ENCODE measurements at regions not wholly inside any gene's neighbourhood (a gene's known extent, or its start where the extent isn't known, plus 50 kb on each side); places are given as distances from the start of the nearest gene placed in this dataset.
"Not testable (repeated sequence)": the region's sequence is repeated elsewhere in the genome, so short reads cannot be mapped to it uniquely, and the experiment has no call there.

GRCh38 chr1:172717722-172718465 lies 59.0 kb downstream of the FASLG start:
- no peak overlapping the region for H3K9ac ChIP-seq (ENCODE audit: low read depth, low read length)
- H3K36me3 ChIP-seq (ENCODE audit: insufficient read depth, low read depth, low read length), result no peaks in the 10 kb centered on the region
- no peak overlapping the region for H3K27ac ChIP-seq (ENCODE audit: low read length)
- no peak overlapping the region for H3K4me3 ChIP-seq (ENCODE audit: low read length)
- H3K27me3 ChIP-seq (ENCODE audit: insufficient read depth, low read length), result no peaks in the 10 kb centered on the region
- H3K4me1 ChIP-seq (ENCODE audit: insufficient read depth, low read length), result peaks cover 8% of the 10 kb centered on the region
- H3K9me3 ChIP-seq (ENCODE audit: insufficient read depth, low read depth, low read length), result no peaks in the 10 kb centered on the region

DNA sequence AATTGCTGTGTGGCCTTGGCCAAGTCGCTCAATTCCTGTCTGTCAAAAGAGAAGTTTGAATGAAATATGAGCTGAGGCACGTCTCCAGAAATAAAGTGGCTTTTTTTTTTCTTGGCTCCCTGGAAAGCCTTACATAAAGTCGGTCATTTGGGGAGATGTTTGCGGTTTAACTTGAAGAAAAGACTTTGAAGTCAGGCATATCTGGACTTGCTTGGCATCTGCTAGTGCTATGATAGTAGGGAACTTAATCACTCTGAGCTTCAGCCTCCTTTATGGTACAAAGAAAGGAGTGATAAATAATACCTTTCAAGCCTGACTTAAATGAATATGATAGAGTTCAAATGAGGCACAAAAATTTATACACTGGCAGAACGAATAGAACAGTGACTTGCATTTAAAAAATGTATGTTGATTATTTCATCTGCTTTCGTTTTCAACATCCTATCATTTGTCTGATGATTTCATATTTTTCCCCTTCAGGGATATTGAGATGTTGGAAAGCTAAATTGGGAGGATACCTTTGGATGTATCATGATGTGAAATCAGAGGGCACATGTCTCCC lies 60.2 kb downstream of the FASLG start:
- no peak overlapping the region for H3K27ac ChIP-seq (ENCODE audit: low read length)
- H3K9me3 ChIP-seq (ENCODE audit: insufficient read depth, low read depth, low read length), result no peaks in the 10 kb centered on the region
- no peak overlapping the region for H3K4me3 ChIP-seq (ENCODE audit: low read length)
- H3K9ac ChIP-seq (ENCODE audit: low read depth, low read length), result no peak overlapping the region
- H3K27me3 ChIP-seq (ENCODE audit: insufficient read depth, low read length), result no peaks in the 10 kb centered on the region
- H3K4me1 ChIP-seq (ENCODE audit: insufficient read depth, low read length), result peaks cover 3% of the 10 kb centered on the region
- no peaks in the 10 kb centered on the region for H3K36me3 ChIP-seq (ENCODE audit: insufficient read depth, low read depth, low read length)

GRCh38 chr1:172719694-172720138 lies 60.8 kb downstream of the FASLG start:
- H3K27ac ChIP-seq (ENCODE audit: low read length), result no peak overlapping the region
- no peaks in the 10 kb centered on the region for H3K36me3 ChIP-seq (ENCODE audit: insufficient read depth, low read depth, low read length)
- no peaks in the 10 kb centered on the region for H3K27me3 ChIP-seq (ENCODE audit: insufficient read depth, low read length)
- H3K4me1 ChIP-seq (ENCODE audit: insufficient read depth, low read length), result no peaks in the 10 kb centered on the region; the same call in 1 of the 2 replicates
- H3K4me3 ChIP-seq (ENCODE audit: low read length), result no peak overlapping the region
- H3K9ac ChIP-seq (ENCODE audit: low read depth, low read length), result no peak overlapping the region
- no peaks in the 10 kb centered on the region for H3K9me3 ChIP-seq (ENCODE audit: insufficient read depth, low read depth, low read length)

DNA sequence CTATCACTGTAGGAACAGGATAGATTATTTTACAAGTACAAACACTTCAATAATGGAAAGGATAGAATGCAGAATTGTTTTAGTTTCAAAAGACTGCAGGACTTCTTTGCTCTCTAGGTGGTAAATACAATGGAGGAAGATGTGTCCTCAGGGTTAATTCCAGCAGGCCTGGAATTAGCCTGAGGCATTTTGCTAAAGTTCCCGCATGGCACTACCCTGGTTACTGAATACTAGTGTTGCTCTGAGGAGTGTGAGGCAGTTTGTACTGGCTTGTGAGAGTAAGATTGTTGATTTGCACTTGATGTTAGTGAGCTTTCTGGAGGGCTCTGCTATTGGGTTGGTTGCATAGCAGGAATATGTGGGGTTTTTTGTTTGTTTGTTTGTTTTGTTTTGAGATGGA lies 61.4 kb downstream of the FASLG start:
- no peak overlapping the region for H3K9ac ChIP-seq (ENCODE audit: low read depth, low read length)
- no peaks in the 10 kb centered on the region for H3K9me3 ChIP-seq (ENCODE audit: insufficient read depth, low read depth, low read length)
- H3K27me3 ChIP-seq (ENCODE audit: insufficient read depth, low read length), result no peaks in the 10 kb centered on the region
- H3K27ac ChIP-seq (ENCODE audit: low read length), result no peak overlapping the region
- no peaks in the 10 kb centered on the region for H3K36me3 ChIP-seq (ENCODE audit: insufficient read depth, low read depth, low read length)
- H3K4me1 ChIP-seq (ENCODE audit: insufficient read depth, low read length), result no peaks in the 10 kb centered on the region; the same call in 1 of the 2 replicates
- no peak overlapping the region for H3K4me3 ChIP-seq (ENCODE audit: low read length)

DNA sequence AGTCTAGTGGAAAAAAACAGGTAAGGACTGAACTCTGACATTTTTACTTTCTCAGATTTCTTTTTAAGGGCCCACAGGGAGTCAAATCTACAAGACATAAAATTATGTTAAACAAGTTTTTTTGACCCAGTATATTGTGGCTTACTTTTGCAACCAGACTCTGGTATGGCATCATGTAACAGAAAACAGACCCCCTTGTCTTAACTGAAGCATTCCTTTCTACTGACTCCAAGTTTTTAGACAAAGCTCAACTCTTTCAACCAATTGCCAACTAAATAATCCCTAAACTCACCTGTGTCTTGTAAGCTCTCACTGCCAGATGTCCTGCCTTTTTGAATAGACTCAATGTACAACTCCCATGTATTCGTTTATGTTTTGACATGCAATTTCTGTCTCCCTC lies 64.3 kb downstream of the FASLG start:
- Histone ChIP-seq H3K9me3 (ENCODE audit: insufficient read depth, low read depth, low read length) (no peaks in the 10 kb centered on the region), H3K9ac (ENCODE audit: low read depth, low read length) (no peak overlapping the region), H3K36me3 (ENCODE audit: insufficient read depth, low read depth, low read length) (no peaks in the 10 kb centered on the region), H3K4me1 (ENCODE audit: insufficient read depth, low read length) (no peaks in the 10 kb centered on the region; the same call in 1 of the 2 replicates), H3K27ac (ENCODE audit: low read length) (no peak overlapping the region), H3K4me3 (ENCODE audit: low read length) (no peak overlapping the region), H3K27me3 (ENCODE audit: insufficient read depth, low read length) (no peaks in the 10 kb centered on the region)

GRCh38 chr1:172724232-172724631 lies 65.3 kb downstream of the FASLG start:
- no peaks in the 10 kb centered on the region for H3K36me3 ChIP-seq (ENCODE audit: insufficient read depth, low read depth, low read length)
- H3K9ac ChIP-seq (ENCODE audit: low read depth, low read length), result no peak overlapping the region
- H3K4me1 ChIP-seq (ENCODE audit: insufficient read depth, low read length), result no peaks in the 10 kb centered on the region; the same call in 1 of the 2 replicates
- H3K27ac ChIP-seq (ENCODE audit: low read length), result no peak overlapping the region
- no peak overlapping the region for H3K4me3 ChIP-seq (ENCODE audit: low read length)
- H3K9me3 ChIP-seq (ENCODE audit: insufficient read depth, low read depth, low read length), result no peaks in the 10 kb centered on the region
- H3K27me3 ChIP-seq (ENCODE audit: insufficient read depth, low read length), result no peaks in the 10 kb centered on the region

DNA sequence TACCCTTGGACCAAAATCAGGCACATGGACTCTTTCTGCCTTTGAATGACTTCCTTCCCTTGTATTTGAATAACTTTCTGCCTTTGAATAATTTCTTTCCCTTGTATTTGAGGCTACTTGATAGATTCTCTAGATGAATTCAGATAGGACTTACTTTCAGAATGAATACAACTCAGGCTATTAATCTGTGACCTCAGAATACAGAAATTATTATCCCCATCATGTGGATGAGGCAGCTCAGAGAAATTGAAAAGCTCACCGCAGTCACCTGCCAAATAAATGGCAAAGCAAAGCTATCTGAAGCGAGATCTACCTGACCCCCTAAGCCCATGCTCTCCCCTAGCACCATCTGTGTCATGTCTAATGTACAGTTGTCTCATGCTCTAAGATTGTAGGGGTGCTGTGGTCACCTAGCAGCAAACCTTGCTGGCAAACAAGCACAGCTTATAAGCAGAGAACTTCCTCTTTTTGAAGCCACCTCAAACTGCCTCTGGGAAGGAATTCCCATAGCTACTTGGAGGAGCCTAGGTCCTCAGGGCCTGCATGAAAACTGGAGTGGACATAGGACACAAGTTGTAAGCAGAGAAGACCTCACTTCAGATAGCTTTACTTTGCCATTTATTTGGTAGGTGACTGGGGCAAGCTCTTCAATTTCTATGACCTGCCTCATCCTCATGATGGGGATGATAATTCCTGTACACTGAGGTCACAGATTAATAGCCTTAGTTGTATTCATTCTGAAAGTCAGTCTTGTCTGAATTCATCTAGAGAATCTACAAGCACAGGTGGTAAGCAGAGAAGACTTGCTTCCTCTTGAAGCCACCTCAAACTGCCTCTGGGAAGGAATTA lies 66.1 kb downstream of the FASLG start:
- H3K9ac ChIP-seq (ENCODE audit: low read depth, low read length), result no peak overlapping the region
- no peak overlapping the region for H3K27ac ChIP-seq (ENCODE audit: low read length)
- H3K4me1 ChIP-seq (ENCODE audit: insufficient read depth, low read length), result no peaks in the 10 kb centered on the region; the same call in 1 of the 2 replicates
- no peaks in the 10 kb centered on the region for H3K9me3 ChIP-seq (ENCODE audit: insufficient read depth, low read depth, low read length)
- H3K4me3 ChIP-seq (ENCODE audit: low read length), result no peak overlapping the region
- H3K27me3 ChIP-seq (ENCODE audit: insufficient read depth, low read length), result no peaks in the 10 kb centered on the region
- H3K36me3 ChIP-seq (ENCODE audit: insufficient read depth, low read depth, low read length), result no peaks in the 10 kb centered on the region

- no peak overlapping the region for H3K27ac ChIP-seq (ENCODE audit: low read length)
- no peak overlapping the region for H3K4me3 ChIP-seq (ENCODE audit: low read length)
- H3K4me1 ChIP-seq (ENCODE audit: insufficient read depth, low read length), result no peaks in the 10 kb centered on the region
- no peak overlapping the region for H3K9ac ChIP-seq (ENCODE audit: low read depth, low read length)
- H3K9me3 ChIP-seq (ENCODE audit: insufficient read depth, low read depth, low read length), result no peaks in the 10 kb centered on the region
- H3K27me3 ChIP-seq (ENCODE audit: insufficient read depth, low read length), result no peaks in the 10 kb centered on the region
- no peaks in the 10 kb centered on the region for H3K36me3 ChIP-seq (ENCODE audit: insufficient read depth, low read depth, low read length)
Measured at GRCh38 chr1:172726740-172727139, 67.8 kb downstream of the FASLG start.

DNA sequence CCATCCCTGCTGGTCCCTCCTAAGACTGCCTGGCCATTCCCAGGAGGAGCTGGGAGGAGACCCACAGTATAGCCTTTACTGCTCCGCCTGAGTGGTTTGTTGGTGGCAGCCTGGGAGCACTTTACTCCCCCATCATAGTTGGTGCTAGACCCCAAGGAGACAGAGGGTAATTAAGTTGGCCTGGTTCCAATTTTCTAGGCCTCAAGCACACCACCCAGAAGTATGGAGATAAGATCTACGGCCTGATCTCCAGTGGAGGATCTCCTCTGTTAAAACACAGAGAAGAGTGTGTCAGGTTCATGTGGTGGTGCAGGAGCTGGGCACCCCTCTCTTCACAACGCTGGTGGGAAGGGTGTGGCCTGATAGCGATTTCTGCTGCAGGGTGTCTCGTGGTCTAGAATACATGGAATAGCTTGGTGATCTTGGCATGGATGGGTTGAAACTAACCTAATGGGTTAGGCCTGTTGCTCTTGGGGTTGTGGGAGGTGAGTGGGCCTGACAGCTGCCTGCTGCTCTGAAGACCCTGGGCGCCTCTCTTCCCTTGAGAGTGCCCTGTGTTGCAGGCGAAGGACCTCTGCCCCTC lies 68.5 kb downstream of the FASLG start:
- no peaks in the 10 kb centered on the region for H3K9me3 ChIP-seq (ENCODE audit: insufficient read depth, low read depth, low read length)
- no peaks in the 10 kb centered on the region for H3K27me3 ChIP-seq (ENCODE audit: insufficient read depth, low read length)
- no peaks in the 10 kb centered on the region for H3K36me3 ChIP-seq (ENCODE audit: insufficient read depth, low read depth, low read length)
- H3K27ac ChIP-seq (ENCODE audit: low read length), result no peak overlapping the region
- no peak overlapping the region for H3K4me3 ChIP-seq (ENCODE audit: low read length)
- no peaks in the 10 kb centered on the region for H3K4me1 ChIP-seq (ENCODE audit: insufficient read depth, low read length)
- H3K9ac ChIP-seq (ENCODE audit: low read depth, low read length), result no peak overlapping the region

- Histone ChIP-seq H3K27ac (ENCODE audit: low read length) (no peak overlapping the region), H3K36me3 (ENCODE audit: insufficient read depth, low read depth, low read length) (no peaks in the 10 kb centered on the region)
Measured at GRCh38 chr1:172727956-172728603, 69.2 kb downstream of the FASLG start.

GRCh38 chr1:172728705-172729104 lies 69.8 kb downstream of the FASLG start:
- not testable (repeated sequence) for H3K9me3 ChIP-seq (ENCODE audit: insufficient read depth, low read depth, low read length); H3K4me3 ChIP-seq (ENCODE audit: low read length); H3K36me3 ChIP-seq (ENCODE audit: insufficient read depth, low read depth, low read length); H3K27me3 ChIP-seq (ENCODE audit: insufficient read depth, low read length); H3K9ac ChIP-seq (ENCODE audit: low read depth, low read length); H3K27ac ChIP-seq (ENCODE audit: low read length); H3K4me1 ChIP-seq (ENCODE audit: insufficient read depth, low read length)

More at GRCh38 chr1:172727956-172728603, 69.2 kb downstream of the FASLG start:
- H3K4me1 ChIP-seq (ENCODE audit: insufficient read depth, low read length), result no peaks in the 10 kb centered on the region
- H3K9ac ChIP-seq (ENCODE audit: low read depth, low read length), result no peak overlapping the region
- H3K9me3 ChIP-seq (ENCODE audit: insufficient read depth, low read depth, low read length), result no peaks in the 10 kb centered on the region; the same call in 1 of the 2 replicates
- H3K27me3 ChIP-seq (ENCODE audit: insufficient read depth, low read length), result no peaks in the 10 kb centered on the region
- H3K4me3 ChIP-seq (ENCODE audit: low read length), result no peak overlapping the region

Measured in iPS-20b (cell line).